HG03066 (cell line): ENCODE measurements at regions not wholly inside any gene's neighbourhood (a gene's known extent, or its start where the extent isn't known, plus 50 kb on each side); places are given as distances from the start of the nearest gene placed in this dataset.

ENCODE experiments used
- ATAC-seq: cut with Tn5 transposase; IDR thresholded peaks from one replicate; pipeline ENCODE4 v1.9.1; 2021; ENCODE audit warnings: low read depth; ENCODE audit not compliant: unreplicated experiment

DNA sequence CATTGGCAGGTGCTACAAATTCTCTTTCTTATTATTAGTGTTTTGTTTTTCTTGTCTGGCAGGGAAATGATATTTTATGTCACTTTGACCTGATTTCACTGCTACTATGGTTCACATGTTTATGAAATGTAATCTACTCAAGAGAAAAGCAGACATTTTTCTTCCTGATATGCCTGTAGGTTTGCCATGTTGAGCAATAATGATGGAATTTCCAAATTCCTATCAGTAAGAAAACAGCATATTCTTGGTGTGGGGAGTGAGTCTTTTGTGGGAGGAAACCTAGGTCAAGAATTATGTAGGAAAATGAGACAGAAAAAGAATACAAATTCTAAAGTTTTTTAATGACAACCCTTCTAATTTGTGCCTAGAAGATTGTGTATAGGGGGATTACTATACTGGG lies 356.4 kb downstream of the SLC4A3 start:
- no peak for ATAC-seq

DNA sequence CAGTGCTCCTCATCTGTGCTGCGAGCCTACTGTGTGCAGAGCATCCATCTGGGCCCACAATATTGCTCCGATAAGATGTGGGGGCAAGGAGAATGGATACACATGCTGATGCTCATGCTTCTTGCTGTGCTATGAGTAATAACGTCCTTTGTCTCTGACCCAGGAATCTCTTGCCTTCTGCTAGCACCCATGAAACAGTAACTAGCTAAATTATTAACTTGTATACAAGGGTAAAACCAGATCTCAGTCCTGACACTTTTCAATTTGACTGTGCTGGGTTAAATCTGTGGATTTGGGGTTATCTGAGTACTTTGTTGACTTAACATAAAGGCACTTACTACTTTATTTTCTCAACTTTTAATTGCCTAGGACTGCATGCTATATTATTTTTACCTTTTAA lies 357.6 kb downstream of the SLC4A3 start:
- ATAC-seq: no peak

- no peak for ATAC-seq
Observed at GRCh38 chr2:219987830-219988229, 360.4 kb downstream of the SLC4A3 start.

- ATAC-seq: no peak
Observed at GRCh38 chr2:219989744-219990143, 362.3 kb downstream of the SLC4A3 start.

DNA sequence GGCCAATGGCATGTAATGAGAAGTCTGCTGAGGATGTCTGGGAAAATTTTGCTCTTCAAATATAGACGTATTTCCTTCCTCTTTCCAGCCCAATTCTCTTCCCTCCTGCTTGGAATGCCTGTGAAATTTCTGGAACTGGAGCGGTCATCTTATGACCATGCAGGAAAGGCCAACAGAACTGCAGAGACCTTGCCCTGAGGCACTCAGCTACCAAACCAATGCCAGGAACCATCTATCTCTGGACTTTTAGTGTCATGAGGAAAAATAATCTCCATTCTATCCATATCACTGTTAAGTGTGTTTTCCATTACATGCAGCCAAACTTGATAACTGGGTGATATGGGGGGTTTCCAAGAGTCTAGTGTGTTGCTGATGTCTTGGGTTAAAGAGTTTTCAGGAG lies 363.7 kb downstream of the SLC4A3 start:
- ATAC-seq: no peak

DNA sequence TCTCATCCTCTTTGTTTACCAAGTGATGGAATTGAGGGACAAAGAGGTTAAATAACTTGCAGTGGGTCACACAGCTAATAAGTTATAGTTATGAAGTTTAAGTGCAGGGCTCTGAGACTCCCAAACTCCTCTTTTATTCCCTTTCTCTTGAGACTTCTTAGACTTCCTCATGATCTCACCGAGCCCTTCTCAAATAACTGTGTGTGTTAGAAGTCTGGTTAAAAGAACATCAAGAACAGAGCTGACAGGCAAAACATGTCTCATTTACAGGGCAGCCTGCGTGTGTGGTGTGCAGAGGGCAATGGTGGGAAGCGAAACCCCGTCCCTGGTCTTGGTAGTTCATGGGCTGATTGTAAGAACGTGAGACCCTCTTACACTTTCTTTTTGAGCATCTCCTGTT lies 368.0 kb downstream of the SLC4A3 start:
- ATAC-seq: no peak

- ATAC-seq: no peak
Observed at GRCh38 chr2:219995991-219996765, 368.7 kb downstream of the SLC4A3 start.

- ATAC-seq: no peak
Observed at GRCh38 chr2:219997341-219997851, 370.0 kb downstream of the SLC4A3 start.

DNA sequence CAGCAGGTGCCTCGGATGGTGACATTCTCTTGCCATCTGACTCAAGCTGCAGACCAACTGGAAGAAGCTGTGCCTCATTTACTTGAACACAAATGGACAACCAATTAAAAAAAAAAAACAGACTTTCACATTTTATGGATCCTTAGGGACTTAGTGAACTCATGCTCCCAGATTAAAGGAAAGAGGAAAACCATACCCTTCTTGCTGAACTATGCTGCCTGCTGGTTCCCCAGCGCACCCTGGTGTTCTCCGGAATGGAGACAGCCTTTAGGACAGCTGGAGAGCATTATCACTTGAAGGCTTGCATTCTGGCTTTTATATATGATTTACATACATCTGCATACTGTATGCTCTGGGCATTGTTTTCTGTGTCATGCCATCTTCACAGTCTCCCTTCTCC lies 370.7 kb downstream of the SLC4A3 start:
- no peak for ATAC-seq

DNA sequence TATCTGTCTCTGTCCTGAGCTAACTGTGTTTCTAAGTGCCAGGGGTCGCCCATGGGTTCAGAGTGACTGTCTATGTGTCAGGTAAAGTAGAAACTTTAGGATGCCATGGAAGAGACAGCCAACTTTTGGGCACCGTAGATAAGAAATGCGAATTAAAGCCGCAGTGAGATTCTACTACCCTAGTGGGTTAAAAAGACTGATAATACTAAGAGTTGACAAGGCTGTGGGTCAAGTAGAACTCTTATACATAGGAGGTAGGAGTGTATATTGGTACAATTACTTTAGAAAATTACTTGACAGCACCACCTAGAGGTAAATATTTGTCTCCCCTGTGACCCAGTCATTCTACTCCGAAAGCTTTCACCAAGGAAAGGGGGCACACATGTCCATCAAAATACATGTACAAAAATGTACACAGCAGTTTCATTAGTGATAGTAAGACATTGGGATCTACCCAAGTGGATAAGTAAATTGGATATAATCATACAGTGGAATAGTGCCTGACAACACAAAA lies 371.3 kb downstream of the SLC4A3 start:
- ATAC-seq: no peak

DNA sequence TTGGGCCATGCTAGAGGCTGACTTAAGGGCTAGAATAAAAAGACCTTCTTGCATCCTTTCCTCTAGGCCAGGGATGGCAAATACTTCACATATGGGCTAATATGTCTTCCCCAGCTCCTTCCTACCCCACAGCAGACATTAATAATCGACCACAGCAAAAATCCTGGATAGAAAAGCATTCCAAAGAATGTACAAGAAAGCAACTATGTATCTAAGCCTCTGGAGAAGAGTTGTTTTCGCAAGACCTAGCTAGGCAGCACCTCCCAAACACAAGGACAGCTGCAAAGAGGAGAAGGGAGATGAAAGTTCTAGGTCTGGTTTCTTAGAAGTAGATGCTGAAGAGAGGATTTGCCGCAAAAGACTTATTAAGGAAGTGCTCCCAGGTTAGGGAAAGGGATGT lies 372.6 kb downstream of the SLC4A3 start:
- ATAC-seq: no peak

- no peak for ATAC-seq
Observed at GRCh38 chr2:220000586-220000985, 373.2 kb downstream of the SLC4A3 start.

GRCh38 chr2:220001751-220002150 lies 374.3 kb downstream of the SLC4A3 start:
- ATAC-seq: no peak

GRCh38 chr2:220002251-220002650 lies 374.8 kb downstream of the SLC4A3 start:
- ATAC-seq: no peak

DNA sequence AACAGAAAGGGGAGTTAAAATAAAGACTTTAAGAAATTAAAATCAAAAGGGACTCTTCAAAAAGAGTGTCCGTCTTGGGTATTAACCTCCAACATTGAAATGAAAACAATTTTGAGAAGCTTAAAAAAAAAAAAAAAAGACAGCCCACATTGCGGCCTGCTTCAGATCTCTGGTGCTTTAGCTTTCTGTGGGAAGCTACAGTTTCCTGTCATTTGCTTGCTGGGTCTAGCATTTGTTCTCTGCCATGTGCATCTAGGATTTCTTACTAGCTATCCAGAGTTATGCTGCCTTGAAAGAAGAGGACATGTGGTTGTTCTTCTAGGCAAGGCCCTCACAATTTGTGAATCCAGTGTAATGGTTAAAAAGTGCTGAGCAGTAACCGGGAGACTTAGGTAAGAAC lies 375.3 kb downstream of the SLC4A3 start:
- ATAC-seq: no peak

- ATAC-seq: no peak
Observed at GRCh38 chr2:220005362-220005761, 377.9 kb downstream of the SLC4A3 start.

DNA sequence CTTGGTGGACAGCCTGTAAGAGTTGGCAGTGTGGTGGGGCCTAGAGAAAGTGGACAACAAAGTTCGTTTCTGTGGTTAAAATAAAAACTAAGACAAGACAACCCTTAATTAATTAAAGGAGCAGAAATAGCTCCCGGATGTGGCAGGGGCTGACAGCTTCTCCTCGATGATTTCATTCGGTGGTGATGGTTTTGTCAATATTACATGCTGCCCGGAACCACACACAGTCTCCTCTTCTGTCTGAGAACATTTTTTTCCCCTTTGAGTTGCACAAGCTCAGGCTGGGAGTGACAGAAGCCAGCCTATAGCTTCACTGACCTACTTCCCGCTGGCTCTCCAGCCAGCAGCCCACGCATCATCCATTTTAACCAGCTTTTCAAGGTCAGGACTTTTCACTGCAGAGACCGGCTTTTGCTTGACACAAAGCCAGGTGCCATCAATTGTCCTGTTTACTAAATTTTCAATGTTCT lies 378.8 kb downstream of the SLC4A3 start:
- ATAC-seq: no peak

- no peak for ATAC-seq
Observed at GRCh38 chr2:220011859-220012258, 384.4 kb downstream of the SLC4A3 start.

- no peak for ATAC-seq
Observed at GRCh38 chr2:220014961-220015360, 387.5 kb downstream of the SLC4A3 start.

- no peak for ATAC-seq
Observed at GRCh38 chr2:220015576-220015975, 388.1 kb downstream of the SLC4A3 start.

DNA sequence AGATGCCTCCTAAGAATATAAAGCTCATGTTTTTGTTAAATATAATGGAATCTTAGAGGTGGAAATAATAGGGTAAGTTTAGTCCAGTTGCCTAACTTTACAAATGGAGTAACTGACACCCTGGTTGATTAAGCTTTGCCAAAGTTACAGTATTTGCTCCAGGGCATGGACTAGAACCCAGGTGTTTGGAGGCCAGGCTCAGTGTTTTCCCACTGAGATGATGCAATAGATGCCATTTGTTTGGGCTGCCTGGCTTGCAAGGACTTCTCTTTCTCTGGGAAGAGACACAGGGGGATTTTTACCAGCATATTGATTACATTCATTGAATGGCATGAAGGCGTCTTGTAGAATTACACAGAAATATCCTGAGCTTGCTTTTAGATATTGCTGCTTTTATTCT lies 397.8 kb downstream of the SLC4A3 start:
- no peak for ATAC-seq

GRCh38 chr2:220029013-220029412 lies 401.6 kb downstream of the SLC4A3 start:
- ATAC-seq: no peak
